GM18520 (cell line): ENCODE measurements at regions not wholly inside any gene's neighbourhood (a gene's known extent, or its start where the extent isn't known, plus 50 kb on each side); places are given as distances from the start of the nearest gene placed in this dataset.

Experiments used
- ATAC-seq: cut with Tn5 transposase; IDR thresholded peaks from one replicate; pipeline ENCODE4 v1.9.1; 2021; ENCODE audit not compliant: unreplicated experiment

DNA sequence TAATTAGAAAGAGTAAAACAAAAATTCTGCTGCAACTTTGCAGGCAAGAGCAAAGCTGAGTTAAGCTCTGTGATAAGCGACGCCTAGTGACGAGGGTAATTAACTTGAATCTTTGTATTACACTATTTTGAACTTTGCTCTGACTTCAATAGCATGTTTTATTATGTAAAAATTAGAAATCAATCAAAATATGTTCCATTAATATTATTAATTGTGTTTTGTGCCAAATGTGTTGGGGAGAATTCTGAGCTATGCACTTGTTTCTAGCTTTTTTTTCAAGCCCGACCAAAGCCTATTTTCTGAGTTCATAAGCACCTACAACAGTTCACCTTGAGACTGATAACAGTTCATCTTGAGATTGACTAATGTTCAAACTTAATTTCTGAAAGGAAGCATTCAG lies 90.1 kb upstream of the PDE3A start:
- no peak for ATAC-seq

DNA sequence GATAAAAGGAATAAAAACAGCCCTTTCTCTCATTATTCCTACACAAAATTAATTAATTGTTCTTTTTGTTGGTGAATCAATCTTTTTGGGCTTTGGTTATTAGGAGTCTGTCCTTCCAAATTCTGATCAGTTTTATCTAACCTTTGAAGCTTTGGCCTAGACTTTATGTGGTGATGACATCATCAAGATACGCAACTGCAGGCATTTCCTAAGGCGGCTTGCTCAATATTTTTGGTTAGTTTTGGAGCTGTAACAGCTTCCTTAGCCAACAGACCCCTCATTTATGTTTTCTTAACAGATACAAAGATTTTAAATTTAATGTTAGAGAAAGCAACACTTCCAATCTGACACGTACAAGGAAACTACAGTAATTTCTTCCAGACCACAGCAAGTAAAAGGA lies 87.8 kb upstream of the PDE3A start:
- no peak for ATAC-seq

DNA sequence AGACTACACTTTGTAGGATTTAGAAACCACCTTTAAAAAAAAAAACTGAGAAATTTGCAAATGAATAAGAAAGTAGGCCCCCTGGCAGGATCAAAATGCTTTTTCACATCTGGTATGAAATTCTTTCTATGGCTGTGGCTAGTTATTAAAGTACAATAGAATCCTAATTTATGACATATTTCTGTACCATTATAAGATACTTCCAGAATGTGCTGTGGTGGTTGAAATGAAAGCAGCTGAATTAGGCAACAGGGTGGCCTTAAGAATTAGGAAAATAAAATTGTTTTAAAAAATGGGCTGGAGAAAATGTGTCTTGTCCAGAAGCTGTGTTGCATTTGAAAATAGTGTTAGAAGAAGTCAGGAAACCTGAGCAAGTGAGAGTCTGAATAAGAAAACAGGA lies 85.9 kb upstream of the PDE3A start:
- ATAC-seq: no peak

DNA sequence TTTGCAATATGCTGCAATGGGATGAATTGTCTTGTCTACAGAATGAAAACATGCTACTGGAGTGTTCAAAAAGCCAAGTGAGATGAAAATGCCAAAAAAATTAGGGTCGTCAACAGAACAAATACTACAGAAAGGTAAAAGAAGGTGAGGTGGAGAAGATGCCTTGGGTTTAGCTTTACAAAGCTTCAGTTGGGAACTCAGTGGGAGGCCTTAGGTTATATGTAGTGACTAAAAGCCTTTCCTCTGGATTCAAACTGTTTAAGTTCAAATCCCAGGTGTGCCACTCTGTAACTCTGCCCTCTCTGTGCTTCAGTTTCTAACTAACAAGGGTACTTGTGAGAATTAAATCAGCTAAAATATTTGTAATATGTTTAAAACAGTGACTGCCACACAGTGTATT lies 84.9 kb upstream of the PDE3A start:
- no peak for ATAC-seq

DNA sequence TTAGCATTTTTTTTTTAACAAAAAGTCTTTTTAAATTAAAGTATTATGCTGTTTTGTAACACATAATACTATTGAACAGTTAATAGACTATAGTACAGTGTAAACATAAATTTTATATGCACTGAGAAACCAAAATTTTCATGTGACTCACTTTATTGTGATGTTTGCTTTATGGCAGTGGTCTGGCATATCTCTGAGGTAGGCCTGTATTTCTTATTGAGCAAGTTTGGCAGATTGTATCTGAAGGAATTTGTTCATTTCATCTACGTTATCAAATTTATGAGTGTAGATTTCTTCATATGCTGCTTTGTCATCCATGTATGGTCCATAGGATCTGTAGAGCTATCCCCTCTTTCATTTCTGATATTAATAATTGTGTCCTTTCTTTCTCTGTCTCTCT lies 78.8 kb upstream of the PDE3A start:
- ATAC-seq: no peak

DNA sequence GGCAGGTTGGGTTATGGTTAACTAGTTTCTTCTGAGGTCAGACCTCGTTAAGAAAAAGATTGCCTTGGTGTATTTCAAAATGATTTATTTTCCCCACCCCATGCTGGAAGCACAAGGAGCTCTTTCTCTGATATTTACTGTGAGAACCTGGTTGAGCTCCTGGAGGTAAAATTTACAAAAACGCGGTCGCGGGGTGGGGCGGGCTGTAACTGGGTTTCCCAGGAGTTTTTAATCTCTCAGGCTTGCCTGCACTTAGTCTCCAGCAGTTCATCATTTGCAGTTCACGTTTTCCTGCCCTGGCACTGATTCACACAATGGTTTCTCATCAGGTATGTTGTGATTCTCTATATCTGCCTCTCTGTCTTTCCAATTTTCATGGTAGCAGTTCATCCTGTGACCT lies 67.9 kb upstream of the PDE3A start:
- no peak for ATAC-seq

DNA sequence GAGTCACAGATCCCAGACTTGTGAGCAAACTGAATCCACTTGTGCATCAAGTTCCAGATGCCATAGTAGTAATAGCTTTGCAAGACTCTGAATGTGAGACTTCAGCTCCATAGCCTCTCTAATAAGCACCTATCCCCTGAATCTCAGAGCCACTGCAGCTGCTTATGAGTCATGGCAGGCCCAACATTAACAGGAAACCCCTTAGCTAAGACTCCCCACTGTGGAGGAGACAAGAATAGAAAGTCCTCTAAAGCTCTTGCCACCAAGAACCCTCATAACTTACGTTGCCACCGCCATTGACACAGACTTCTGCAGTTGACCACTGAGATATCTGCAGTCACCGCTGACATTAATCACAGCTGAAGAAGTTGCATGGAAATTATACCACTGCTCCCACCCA lies 62.9 kb upstream of the PDE3A start:
- ATAC-seq: no peak

DNA sequence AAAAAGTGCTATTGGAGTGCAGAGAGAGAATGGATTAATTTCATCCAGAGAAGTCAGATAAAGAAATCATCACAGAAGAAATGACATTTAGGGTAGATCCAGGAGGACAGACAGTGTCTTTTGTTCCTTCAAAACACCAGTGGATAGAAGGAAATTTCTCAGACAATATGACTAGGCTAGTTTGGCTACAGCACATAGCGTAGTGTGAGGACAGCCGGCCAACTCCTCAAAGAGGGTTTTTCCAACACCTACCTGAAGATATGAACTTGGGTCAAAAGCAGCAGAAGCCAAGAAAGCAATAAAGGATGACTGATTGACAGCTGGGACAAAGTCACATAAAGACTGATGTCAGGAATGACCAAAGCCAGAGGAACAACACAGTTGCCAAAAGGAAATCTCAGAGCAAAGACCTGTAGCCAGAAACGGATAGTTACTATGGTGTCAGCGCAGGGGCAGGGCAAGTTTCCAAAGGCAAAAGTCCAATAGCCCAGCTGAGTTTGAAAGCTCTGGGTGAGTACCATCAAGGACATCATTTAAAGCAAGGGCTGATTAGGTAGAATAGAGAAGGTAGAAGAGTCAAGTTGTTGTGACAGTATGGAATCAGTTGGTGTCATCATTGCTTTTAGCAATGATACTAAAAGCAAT lies 58.7 kb upstream of the PDE3A start:
- no peak for ATAC-seq

DNA sequence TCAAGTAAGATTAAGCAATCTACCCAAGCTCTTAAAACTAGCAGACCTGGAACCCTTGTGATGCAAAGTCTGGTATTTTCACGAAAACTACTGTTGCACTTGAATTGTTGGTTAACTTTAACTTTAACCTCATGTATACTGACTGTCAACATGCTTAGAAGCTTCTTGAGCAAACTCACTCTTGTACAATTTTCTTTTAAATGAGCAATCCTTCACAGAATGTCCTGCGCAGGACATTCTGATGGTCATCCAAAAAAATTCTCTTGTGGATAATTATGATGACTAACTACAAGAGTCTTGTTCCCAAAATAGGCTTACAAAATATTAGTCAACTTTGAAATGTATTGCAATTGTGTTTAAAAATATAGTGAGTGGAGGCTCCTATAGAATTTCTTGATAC lies 54.0 kb upstream of the PDE3A start:
- ATAC-seq: no peak

DNA sequence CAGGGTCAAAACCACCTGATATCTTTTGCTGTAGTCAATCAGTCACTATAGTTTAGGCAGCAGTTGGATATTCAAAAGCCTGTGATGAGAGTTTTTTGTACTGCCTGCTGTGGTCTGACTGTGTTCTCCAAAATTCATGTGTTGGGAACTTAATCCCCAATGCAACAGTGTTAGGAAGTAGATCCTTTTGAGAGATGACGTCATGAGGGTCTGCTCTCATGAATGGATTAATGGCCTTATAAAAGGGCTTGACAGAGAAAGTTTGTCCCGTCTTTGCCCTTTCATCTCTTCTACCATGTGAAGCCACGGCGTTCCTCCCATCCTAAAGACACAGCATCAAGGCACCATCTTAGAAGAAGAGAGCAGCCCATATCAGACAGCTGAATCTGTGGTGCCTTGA lies 50.8 kb upstream of the PDE3A start:
- ATAC-seq: no peak
